Endothelial cell (in vitro differentiated cells): ENCODE measurements at regions not wholly inside any gene's neighbourhood (a gene's known extent, or its start where the extent isn't known, plus 50 kb on each side); places are given as distances from the start of the nearest gene placed in this dataset.

ENCODE experiments used
- DNase-seq: peaks from one replicate; pipeline ENCODE4 v3.0.0; 2021; ENCODE audit warnings: low spot score
- H3K27ac Mint-ChIP-seq: one replicate; pipeline ENCODE4 v1.8.0; 2021; ENCODE audit warnings: mixed read lengths, inconsistent platforms; ENCODE audit not compliant: unreplicated experiment
- H3K27me3 Mint-ChIP-seq: one replicate; pipeline ENCODE4 v1.8.0; 2021; ENCODE audit warnings: mild to moderate bottlenecking, moderate library complexity, mixed read lengths, inconsistent platforms; ENCODE audit not compliant: unreplicated experiment
- H3K36me3 Mint-ChIP-seq: one replicate; pipeline ENCODE4 v1.8.0; 2021; ENCODE audit warnings: mild to moderate bottlenecking, low read depth, mixed read lengths, inconsistent platforms; ENCODE audit not compliant: unreplicated experiment
- H3K4me1 Mint-ChIP-seq: one replicate; pipeline ENCODE4 v1.8.0; 2021; ENCODE audit warnings: mild to moderate bottlenecking, mixed read lengths, inconsistent platforms; ENCODE audit not compliant: unreplicated experiment
- H3K4me3 Mint-ChIP-seq: one replicate; pipeline ENCODE4 v1.8.0; 2021; ENCODE audit warnings: mild to moderate bottlenecking, mixed read lengths, inconsistent platforms; ENCODE audit not compliant: unreplicated experiment
- H3K9me3 Mint-ChIP-seq: one replicate; pipeline ENCODE4 v1.8.0; 2021; ENCODE audit warnings: mixed read lengths, inconsistent platforms; ENCODE audit not compliant: unreplicated experiment
- TF ChIP-seq, protein P1 (sequence below): fragments of 200-600 bp; sonication (generic); IDR thresholded peaks from one replicate; pipeline ENCODE4 v1.5.0; 2021; ENCODE audit warnings: antibody characterized with exemption; ENCODE audit not compliant: unreplicated experiment

DNA sequence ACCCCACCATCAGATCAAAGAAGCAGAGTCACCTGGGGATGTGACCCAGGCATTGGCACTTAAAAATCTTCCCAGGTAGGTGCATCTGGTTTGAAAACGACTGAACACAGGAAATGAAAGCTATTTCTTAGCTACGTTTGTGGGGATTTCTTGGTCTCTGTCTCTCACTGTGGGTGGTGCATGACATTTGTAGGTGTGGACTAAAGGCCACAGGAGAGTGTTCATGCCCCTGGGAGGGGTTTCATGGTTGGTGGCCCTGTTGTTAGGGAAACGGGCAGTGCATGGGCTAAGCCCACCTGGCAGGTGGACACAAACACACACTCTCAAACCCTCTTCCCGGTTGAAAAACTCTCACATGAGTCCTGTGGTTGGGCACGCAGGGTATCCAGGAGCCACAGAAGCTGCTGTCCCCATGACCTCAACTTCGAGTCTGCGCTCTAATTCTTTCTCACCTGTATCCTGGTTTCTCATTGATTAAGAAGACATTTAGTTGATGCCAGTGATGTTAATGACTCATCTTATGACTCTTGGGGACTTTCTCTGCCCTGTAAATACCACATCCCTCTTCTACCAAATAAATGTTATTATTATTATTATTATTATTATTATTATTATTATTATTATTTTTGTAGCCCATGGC lies 119.4 kb downstream of the MRPS6 start:
- TF ChIP-seq, protein P1, sequence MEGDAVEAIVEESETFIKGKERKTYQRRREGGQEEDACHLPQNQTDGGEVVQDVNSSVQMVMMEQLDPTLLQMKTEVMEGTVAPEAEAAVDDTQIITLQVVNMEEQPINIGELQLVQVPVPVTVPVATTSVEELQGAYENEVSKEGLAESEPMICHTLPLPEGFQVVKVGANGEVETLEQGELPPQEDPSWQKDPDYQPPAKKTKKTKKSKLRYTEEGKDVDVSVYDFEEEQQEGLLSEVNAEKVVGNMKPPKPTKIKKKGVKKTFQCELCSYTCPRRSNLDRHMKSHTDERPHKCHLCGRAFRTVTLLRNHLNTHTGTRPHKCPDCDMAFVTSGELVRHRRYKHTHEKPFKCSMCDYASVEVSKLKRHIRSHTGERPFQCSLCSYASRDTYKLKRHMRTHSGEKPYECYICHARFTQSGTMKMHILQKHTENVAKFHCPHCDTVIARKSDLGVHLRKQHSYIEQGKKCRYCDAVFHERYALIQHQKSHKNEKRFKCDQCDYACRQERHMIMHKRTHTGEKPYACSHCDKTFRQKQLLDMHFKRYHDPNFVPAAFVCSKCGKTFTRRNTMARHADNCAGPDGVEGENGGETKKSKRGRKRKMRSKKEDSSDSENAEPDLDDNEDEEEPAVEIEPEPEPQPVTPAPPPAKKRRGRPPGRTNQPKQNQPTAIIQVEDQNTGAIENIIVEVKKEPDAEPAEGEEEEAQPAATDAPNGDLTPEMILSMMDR, result no peak
- Mint-ChIP-seq H3K4me1 (peaks cover 3% of the 10 kb centered on the region), H3K36me3 (peaks cover 3% of the 10 kb centered on the region), H3K27me3 (no peaks in the 10 kb centered on the region), H3K27ac (no peak overlapping the region), H3K9me3 (no peaks in the 10 kb centered on the region), H3K4me3 (no peak overlapping the region)
- no peak for DNase-seq

DNA sequence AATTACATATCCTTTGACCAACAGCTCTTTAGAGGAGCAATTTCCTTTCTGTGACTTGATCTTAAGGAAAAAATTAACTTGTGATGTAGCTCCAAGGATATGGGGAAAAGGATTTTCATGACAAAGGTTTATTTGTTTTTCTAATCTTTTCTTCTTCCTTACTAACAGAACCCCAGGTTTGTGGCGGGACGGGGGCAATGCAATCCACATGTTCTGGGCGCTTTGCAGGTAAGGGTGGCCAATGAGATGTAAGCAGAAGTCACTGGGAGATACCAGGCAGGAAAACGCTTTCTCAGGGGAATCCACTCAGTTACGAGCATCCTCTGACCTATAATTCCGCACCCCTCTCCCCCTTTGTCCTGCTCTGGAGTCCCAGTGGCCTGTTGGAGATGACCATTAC lies 122.0 kb downstream of the MRPS6 start:
- H3K27me3 Mint-ChIP-seq, result no peaks in the 10 kb centered on the region
- peaks cover 14% of the 10 kb centered on the region for H3K4me1 Mint-ChIP-seq
- H3K36me3 Mint-ChIP-seq, result no peaks in the 10 kb centered on the region
- H3K9me3 Mint-ChIP-seq, result no peaks in the 10 kb centered on the region
- TF ChIP-seq, protein P1, result no peak
- no peak overlapping the region for H3K4me3 Mint-ChIP-seq
- no peak overlapping the region for H3K27ac Mint-ChIP-seq
- DNase-seq, result no peak

DNA sequence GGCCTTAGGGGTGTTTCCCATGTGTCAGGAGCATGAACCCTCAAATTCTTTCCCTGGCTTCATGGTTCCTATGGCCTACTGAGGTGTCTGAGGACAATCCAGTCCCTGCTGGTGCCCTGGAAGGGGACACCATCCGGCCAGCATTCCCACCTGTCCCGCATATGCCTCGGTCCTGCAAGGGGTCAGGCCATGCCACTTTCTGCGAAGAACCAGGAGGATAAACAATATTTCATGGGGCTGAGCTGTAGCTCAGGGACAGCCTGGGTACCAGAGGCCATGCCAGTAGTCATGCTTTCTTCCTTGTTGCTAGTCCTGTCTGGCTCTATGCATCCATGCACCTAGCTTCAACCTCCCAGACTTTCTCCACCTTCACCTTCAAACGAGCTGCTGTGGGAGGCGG lies 123.6 kb downstream of the MRPS6 start:
- Mint-ChIP-seq H3K36me3 (no peaks in the 10 kb centered on the region), H3K27ac (no peak overlapping the region), H3K27me3 (no peaks in the 10 kb centered on the region), H3K4me3 (no peak overlapping the region), H3K9me3 (no peaks in the 10 kb centered on the region), H3K4me1 (peaks cover 24% of the 10 kb centered on the region)
- TF ChIP-seq, protein P1, result no peak
- no peak for DNase-seq

DNA sequence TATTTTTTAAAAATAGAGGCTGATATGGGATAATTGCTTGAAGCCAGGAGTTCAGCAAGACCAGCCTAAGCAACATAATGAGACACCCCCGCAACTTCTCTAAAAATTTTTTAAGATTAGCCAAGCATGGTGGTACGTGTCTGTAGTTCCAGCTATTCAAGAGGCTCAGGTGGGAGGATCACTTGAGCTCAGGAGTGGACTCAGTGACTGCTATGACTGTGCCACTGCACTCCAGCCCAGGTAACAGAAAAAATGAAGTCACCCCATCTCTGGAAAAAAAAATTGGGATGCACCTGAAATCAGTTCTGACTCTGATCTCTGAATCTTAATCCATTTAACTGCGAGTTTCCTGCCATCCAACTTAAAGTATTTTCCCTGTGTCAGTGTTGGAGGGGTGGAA lies 124.2 kb downstream of the MRPS6 start:
- Mint-ChIP-seq H3K27ac (no peak overlapping the region), H3K27me3 (peaks cover 2% of the 10 kb centered on the region), H3K4me1 (peaks cover 29% of the 10 kb centered on the region), H3K9me3 (no peaks in the 10 kb centered on the region), H3K36me3 (no peaks in the 10 kb centered on the region), H3K4me3 (no peak overlapping the region)
- TF ChIP-seq, protein P1, result no peak
- no peak for DNase-seq

DNA sequence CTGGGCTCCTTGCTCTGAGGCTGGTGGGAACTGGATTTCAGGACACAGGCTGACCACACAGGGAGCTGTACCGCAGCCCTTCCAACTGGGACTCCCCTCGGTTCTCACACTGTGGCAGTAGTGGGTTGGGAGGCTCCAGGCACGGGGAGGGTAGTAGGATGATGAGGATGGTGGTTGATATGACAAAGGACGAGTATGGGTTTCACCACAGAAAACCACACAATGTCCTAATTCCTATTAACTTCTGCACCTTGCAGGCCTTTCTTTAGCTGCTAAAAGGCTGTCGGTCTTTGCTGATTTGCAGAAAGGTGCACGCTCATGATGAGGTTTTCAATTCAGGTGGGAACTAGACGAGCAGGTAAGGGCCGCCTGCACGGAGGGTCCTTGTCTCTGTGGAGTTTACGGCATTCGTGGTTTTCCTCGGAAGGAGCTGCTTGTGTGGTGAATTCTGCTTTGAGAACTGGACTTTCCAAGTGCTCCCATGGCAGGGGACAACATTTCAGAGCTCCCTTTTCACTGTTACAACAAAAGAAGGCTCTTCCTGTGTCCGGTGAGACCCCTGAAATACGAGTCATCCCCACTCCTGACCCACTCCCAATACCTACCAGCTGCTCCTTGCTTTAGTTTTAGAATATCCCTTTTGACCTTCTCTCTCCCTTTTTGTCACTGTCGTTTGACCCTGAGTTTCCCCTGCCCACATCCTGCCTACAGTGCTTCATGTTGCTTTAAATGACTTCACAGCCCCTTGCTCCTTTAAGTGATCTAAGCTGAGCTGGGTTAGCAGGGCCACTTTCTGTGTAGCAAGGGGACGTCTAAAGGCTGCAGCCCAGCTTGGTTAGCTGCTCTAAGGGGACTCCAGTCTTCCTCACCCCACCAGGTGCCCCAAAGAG lies 125.1 kb downstream of the MRPS6 start:
- peaks cover 2% of the 10 kb centered on the region for H3K27me3 Mint-ChIP-seq
- H3K4me3 Mint-ChIP-seq, result no peak overlapping the region
- no peaks in the 10 kb centered on the region for H3K9me3 Mint-ChIP-seq
- H3K27ac Mint-ChIP-seq, result peak overlapping the region; percentile 64
- no peak for DNase-seq
- TF ChIP-seq, protein P1, result no peak
- no peaks in the 10 kb centered on the region for H3K36me3 Mint-ChIP-seq
- H3K4me1 Mint-ChIP-seq, result peaks cover 36% of the 10 kb centered on the region
